AG08396 (cell line): ENCODE measurements at regions not wholly inside any gene's neighbourhood (a gene's known extent, or its start where the extent isn't known, plus 50 kb on each side); places are given as distances from the start of the nearest gene placed in this dataset.
A peak's percentile ranks its signal among the peaks of the same experiment; 100 is the strongest.

Experiments used
- DNase-seq: peaks from one replicate; pipeline ENCODE4 v3.0.0; 2012; ENCODE audit warnings: low spot score, mixed read lengths

- DNase-seq = peak; percentile 11
Observed at GRCh38 chr12:66044731-66045130, 85.8 kb downstream of the LLPH start.

- no peak for DNase-seq
Observed at GRCh38 chr12:66043035-66043434, 87.5 kb downstream of the LLPH start.

GRCh38 chr12:66041651-66042363, 88.7 kb downstream of the LLPH start:
- no peak for DNase-seq

GRCh38 chr12:66036317-66036716, 94.2 kb downstream of the LLPH start:
- peak; percentile 76 for DNase-seq

- DNase-seq = peak; percentile 9
Observed at GRCh38 chr12:66035288-66035966, 95.1 kb downstream of the LLPH start.

GRCh38 chr12:66033151-66033550, 97.4 kb downstream of the LLPH start:
- DNase-seq = no peak

- no peak for DNase-seq
Observed at GRCh38 chr12:66032739-66033138, 97.8 kb downstream of the LLPH start.

- DNase-seq = no peak
Observed at GRCh38 chr12:66030217-66030781, 100.3 kb downstream of the LLPH start.

- DNase-seq = no peak
Observed at GRCh38 chr12:66028390-66028789, 102.2 kb downstream of the LLPH start.

GRCh38 chr12:66025477-66025876, 105.1 kb downstream of the LLPH start:
- no peak for DNase-seq

GRCh38 chr12:66024949-66025348, 105.6 kb downstream of the LLPH start:
- DNase-seq = no peak

GRCh38 chr12:66020481-66020880, 110.1 kb downstream of the LLPH start:
- no peak for DNase-seq

GRCh38 chr12:66017736-66018135, 112.8 kb downstream of the LLPH start:
- no peak for DNase-seq
